ENCODE measurements at regions not wholly inside any gene's neighbourhood (a gene's known extent, or its start where the extent isn't known, plus 50 kb on each side); places are given as distances from the start of the nearest gene placed in this dataset.

DNA sequence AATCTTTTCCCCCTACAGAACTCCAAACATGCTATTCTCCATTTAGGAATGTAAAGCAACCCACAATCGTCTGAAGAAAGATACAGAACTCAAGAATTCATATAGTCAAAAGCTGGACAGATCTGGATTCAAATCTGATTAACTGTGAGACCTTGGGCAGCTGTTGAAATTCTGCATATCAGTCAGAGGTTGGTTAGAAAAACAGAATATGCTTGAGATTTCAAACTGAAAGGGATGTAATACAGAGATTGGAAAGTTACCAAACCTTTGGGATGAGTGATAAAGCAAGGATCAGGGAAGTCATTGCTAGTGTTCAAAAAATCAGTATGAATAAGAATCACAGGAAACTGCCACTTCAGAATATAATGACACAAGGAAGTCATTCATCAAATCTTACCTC is 406.6 kb downstream of the HTR7 start:
- H3K4me3 ChIP-seq: no peak overlapping the region
- H3K27ac ChIP-seq (replicated peaks in 1 of 4): no peak overlapping the region
- no peaks in the 10 kb centered on the region for H3K4me1 ChIP-seq
- intact Hi-C loops (cut with DNase I): no loop called here
- TF ChIP-seq EP300 (IDR thresholded peaks at IDR 0.05) (no peak), POLR2AphosphoS5 (IDR thresholded peaks at IDR 0.05) (no peak), POLR2A (IDR thresholded peaks at IDR 0.05; ENCODE audit: low read depth) (no peak)
- TF ChIP-seq, protein P1, sequence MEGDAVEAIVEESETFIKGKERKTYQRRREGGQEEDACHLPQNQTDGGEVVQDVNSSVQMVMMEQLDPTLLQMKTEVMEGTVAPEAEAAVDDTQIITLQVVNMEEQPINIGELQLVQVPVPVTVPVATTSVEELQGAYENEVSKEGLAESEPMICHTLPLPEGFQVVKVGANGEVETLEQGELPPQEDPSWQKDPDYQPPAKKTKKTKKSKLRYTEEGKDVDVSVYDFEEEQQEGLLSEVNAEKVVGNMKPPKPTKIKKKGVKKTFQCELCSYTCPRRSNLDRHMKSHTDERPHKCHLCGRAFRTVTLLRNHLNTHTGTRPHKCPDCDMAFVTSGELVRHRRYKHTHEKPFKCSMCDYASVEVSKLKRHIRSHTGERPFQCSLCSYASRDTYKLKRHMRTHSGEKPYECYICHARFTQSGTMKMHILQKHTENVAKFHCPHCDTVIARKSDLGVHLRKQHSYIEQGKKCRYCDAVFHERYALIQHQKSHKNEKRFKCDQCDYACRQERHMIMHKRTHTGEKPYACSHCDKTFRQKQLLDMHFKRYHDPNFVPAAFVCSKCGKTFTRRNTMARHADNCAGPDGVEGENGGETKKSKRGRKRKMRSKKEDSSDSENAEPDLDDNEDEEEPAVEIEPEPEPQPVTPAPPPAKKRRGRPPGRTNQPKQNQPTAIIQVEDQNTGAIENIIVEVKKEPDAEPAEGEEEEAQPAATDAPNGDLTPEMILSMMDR (IDR thresholded peaks at IDR 0.05): no peak
- no peaks in the 10 kb centered on the region for H3K36me3 ChIP-seq
- H3K9me3 ChIP-seq: no peaks in the 10 kb centered on the region
- no peaks in the 10 kb centered on the region for H3K27me3 ChIP-seq
- WGBS: 32% methylated on average over 1 of the region's 1 CpG
- no peak for DNase-seq (ENCODE audit: extremely low spot score)

DNA sequence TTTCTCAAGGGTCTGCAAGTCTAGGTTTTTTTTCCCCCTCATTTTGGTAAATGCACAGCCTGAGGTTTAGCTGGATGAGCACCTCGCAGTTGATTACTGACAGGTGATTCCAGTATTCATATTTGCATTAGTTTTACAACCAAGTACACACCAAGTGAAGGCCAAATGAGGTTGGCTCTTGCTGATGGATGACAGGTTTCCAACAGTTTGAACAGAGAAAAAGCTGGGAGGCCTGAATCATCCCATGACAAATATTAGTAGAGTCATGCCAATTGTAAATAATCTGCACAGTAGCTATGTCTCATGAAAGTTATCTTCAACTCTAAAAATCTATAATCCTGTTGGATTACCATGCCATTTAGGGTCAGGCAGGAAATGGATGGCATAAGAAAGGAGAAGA is 399.8 kb downstream of the HTR7 start:
- WGBS: 86% methylated on average over 1 of the region's 1 CpG
- no peaks in the 10 kb centered on the region for H3K4me1 ChIP-seq
- H3K4me3 ChIP-seq: no peak overlapping the region
- intact Hi-C loops (cut with DNase I): no loop called here
- H3K27ac ChIP-seq (replicated peaks in 1 of 4): no peak overlapping the region
- H3K36me3 ChIP-seq: no peaks in the 10 kb centered on the region
- no peak for DNase-seq (ENCODE audit: extremely low spot score)
- no peaks in the 10 kb centered on the region for H3K27me3 ChIP-seq
- TF ChIP-seq EP300 (IDR thresholded peaks at IDR 0.05) (no peak), POLR2AphosphoS5 (IDR thresholded peaks at IDR 0.05) (no peak), POLR2A (IDR thresholded peaks at IDR 0.05; ENCODE audit: low read depth) (no peak)
- TF ChIP-seq, protein P1 (IDR thresholded peaks at IDR 0.05): no peak
- no peaks in the 10 kb centered on the region for H3K9me3 ChIP-seq

DNA sequence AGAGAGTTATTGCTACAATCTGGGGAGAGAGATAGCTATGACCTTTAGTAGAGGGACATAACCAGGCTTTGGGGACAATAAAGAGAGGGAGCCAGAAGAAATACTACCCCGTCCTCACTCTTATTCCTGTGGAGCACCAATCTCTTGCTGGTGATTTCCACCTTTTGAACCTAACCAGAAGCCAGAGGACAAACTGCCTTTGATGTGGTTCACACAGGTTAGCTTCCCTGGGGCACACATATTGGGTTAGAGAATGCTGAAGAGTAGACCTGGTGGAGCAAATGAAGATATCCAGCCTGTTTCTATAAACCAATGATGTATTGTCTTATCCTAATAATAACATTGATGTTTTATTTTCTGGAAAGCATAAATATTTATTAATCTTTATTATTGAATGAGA is 399.3 kb downstream of the HTR7 start:
- intact Hi-C loops (cut with DNase I): no loop called here
- Histone ChIP-seq H3K4me1 (no peaks in the 10 kb centered on the region), H3K27ac (replicated peaks in 1 of 4) (no peak overlapping the region), H3K9me3 (no peaks in the 10 kb centered on the region), H3K4me3 (no peak overlapping the region), H3K27me3 (no peaks in the 10 kb centered on the region), H3K36me3 (no peaks in the 10 kb centered on the region)
- TF ChIP-seq EP300 (IDR thresholded peaks at IDR 0.05) (no peak), POLR2AphosphoS5 (IDR thresholded peaks at IDR 0.05) (no peak), POLR2A (IDR thresholded peaks at IDR 0.05; ENCODE audit: low read depth) (no peak)
- TF ChIP-seq, protein P1 (IDR thresholded peaks at IDR 0.05): no peak
- DNase-seq (ENCODE audit: extremely low spot score): no peak
- 86% methylated on average over 1 of the region's 1 CpG for WGBS

DNA sequence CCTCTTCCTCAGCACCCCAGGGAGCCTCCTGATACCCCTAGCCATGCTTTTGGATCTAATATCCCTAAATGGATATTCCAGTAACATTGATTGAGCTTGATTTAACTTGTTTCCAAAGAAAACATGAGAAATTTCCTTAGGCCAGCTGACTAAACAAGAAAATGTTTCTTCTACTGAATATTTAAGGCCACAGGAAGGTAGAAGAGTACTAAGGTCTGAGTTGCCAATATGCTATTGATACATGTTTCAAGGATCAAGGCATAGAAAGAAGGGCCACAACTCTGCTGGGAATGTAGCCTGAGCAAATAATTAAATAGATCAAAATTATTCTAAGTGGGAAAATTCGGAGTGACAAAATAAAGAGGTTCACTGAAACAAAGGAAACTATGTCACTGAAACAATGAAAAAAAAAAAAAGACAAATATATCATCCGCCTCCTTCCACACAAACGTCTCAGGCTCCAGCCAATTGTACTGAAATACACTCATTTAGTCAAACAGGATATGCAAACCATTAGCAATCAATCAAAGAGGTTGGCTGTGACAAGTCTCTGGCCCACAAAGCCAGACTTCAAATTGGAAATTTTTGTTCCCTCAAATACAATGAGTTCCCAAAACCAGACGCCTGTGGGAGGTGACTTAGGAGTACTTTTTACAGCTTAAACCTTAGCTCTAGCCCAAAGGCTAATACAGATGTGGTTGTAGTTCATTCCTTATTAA is 396.2 kb downstream of the HTR7 start:
- 41% methylated on average over 4 of the region's 4 CpGs for WGBS
- Histone ChIP-seq H3K9me3 (no peaks in the 10 kb centered on the region), H3K27ac (replicated peaks in 1 of 4) (no peak overlapping the region), H3K4me3 (no peak overlapping the region), H3K4me1 (no peaks in the 10 kb centered on the region), H3K27me3 (no peaks in the 10 kb centered on the region), H3K36me3 (no peaks in the 10 kb centered on the region)
- DNase-seq (ENCODE audit: extremely low spot score): no peak
- intact Hi-C loops (cut with DNase I): no loop called here
- TF ChIP-seq, protein P1 (IDR thresholded peaks at IDR 0.05): no peak
- TF ChIP-seq POLR2AphosphoS5 (IDR thresholded peaks at IDR 0.05) (no peak), POLR2A (IDR thresholded peaks at IDR 0.05; ENCODE audit: low read depth) (no peak), EP300 (IDR thresholded peaks at IDR 0.05) (no peak)

All from esophagus muscularis mucosa (tissue), 4 donors.